ENCODE measurements at regions not wholly inside any gene's neighbourhood (a gene's known extent, or its start where the extent isn't known, plus 50 kb on each side); places are given as distances from the start of the nearest gene placed in this dataset.
"Not testable (repeated sequence)": the region's sequence is repeated elsewhere in the genome, so short reads cannot be mapped to it uniquely, and the experiment has no call there.

GRCh38 chr13:110984381-110984780 lies 69.5 kb upstream of the ANKRD10 start:
- H3K4me3 ChIP-seq, result no peak overlapping the region
- ATAC-seq, result no peak
- in situ Hi-C loops (cut with MboI; ENCODE audit: low sequenced_read_pairs in 4 of 4), result no loop called here

GRCh38 chr13:110983241-110983640 lies 68.4 kb upstream of the ANKRD10 start:
- no peak for ATAC-seq
- TF ChIP-seq POLR2A (IDR thresholded peaks at IDR 0.05), result no peak
- no peak for TF ChIP-seq CTCF (IDR thresholded peaks at IDR 0.05 in 4 of 5, conservative IDR thresholded peaks at IDR 0.05 in 1 of 5)
- no peak overlapping the region for H3K27ac ChIP-seq
- H3K9me3 ChIP-seq, result no peaks in the 10 kb centered on the region
- H3K4me3 ChIP-seq, result no peak overlapping the region
- H3K36me3 ChIP-seq, result no peaks in the 10 kb centered on the region
- no peak for DNase-seq
- intact Hi-C loops (cut with DNase I; ENCODE audit: low total_unique reads) (no loop called here), in situ Hi-C loops (cut with MboI; ENCODE audit: low sequenced_read_pairs in 4 of 4) (no loop called here)
- H3K4me1 ChIP-seq, result peaks cover 0 to 7% of the 10 kb centered on the region in 2 donors
- no peaks in the 10 kb centered on the region for H3K27me3 ChIP-seq

More at GRCh38 chr13:110984381-110984780, 69.5 kb upstream of the ANKRD10 start:
- H3K27ac ChIP-seq, result no peak overlapping the region
- H3K4me1 ChIP-seq, result peaks cover 0 to 7% of the 10 kb centered on the region in 2 donors
- TF ChIP-seq CTCF (IDR thresholded peaks at IDR 0.05 in 4 of 5, conservative IDR thresholded peaks at IDR 0.05 in 1 of 5) (no peak), POLR2A (IDR thresholded peaks at IDR 0.05) (no peak)
- intact Hi-C loops (cut with DNase I; ENCODE audit: low total_unique reads), result no loop called here
- H3K9me3 ChIP-seq, result no peaks in the 10 kb centered on the region
- no peak for DNase-seq
- H3K36me3 ChIP-seq, result no peaks in the 10 kb centered on the region
- H3K27me3 ChIP-seq, result no peaks in the 10 kb centered on the region

- Histone ChIP-seq H3K4me1 (peaks cover 0 to 7% of the 10 kb centered on the region in 2 donors), H3K36me3 (no peaks in the 10 kb centered on the region), H3K27me3 (no peaks in the 10 kb centered on the region), H3K4me3 (no peak overlapping the region), H3K9me3 (no peaks in the 10 kb centered on the region), H3K27ac (no peak overlapping the region)
- TF ChIP-seq CTCF (IDR thresholded peaks at IDR 0.05 in 4 of 5, conservative IDR thresholded peaks at IDR 0.05 in 1 of 5), result no peak
- no peak for TF ChIP-seq POLR2A (IDR thresholded peaks at IDR 0.05)
- no peak for DNase-seq
- intact Hi-C loops (cut with DNase I; ENCODE audit: low total_unique reads), result no loop called here
- no peak for ATAC-seq
- in situ Hi-C loops (cut with MboI; ENCODE audit: low sequenced_read_pairs in 4 of 4), result no loop called here
Measured at GRCh38 chr13:110981379-110981778, 66.5 kb upstream of the ANKRD10 start.

GRCh38 chr13:110980921-110981320 lies 66.1 kb upstream of the ANKRD10 start:
- ATAC-seq, result no peak
- no peaks in the 10 kb centered on the region for H3K27me3 ChIP-seq
- intact Hi-C loops (cut with DNase I; ENCODE audit: low total_unique reads), result no loop called here
- H3K36me3 ChIP-seq, result no peaks in the 10 kb centered on the region
- in situ Hi-C loops (cut with MboI; ENCODE audit: low sequenced_read_pairs in 4 of 4), result no loop called here
- H3K4me1 ChIP-seq, result peaks cover 0 to 7% of the 10 kb centered on the region in 2 donors
- TF ChIP-seq POLR2A (IDR thresholded peaks at IDR 0.05) (no peak), CTCF (IDR thresholded peaks at IDR 0.05 in 4 of 5, conservative IDR thresholded peaks at IDR 0.05 in 1 of 5) (no peak)
- no peak overlapping the region for H3K4me3 ChIP-seq
- DNase-seq, result no peak
- no peaks in the 10 kb centered on the region for H3K9me3 ChIP-seq
- no peak overlapping the region for H3K27ac ChIP-seq

GRCh38 chr13:110979149-110979548 lies 64.3 kb upstream of the ANKRD10 start:
- H3K4me3 ChIP-seq; H3K4me1 ChIP-seq; ATAC-seq; in situ Hi-C loops (cut with MboI; ENCODE audit: low sequenced_read_pairs in 4 of 4); intact Hi-C loops (cut with DNase I; ENCODE audit: low total_unique reads); H3K27ac ChIP-seq; DNase-seq; H3K27me3 ChIP-seq; H3K9me3 ChIP-seq; H3K36me3 ChIP-seq: not testable (repeated sequence)

Data from gastrocnemius medialis (tissue), 4 donors.